K562 (cell line): ENCODE measurements at regions not wholly inside any gene's neighbourhood (a gene's known extent, or its start where the extent isn't known, plus 50 kb on each side); places are given as distances from the start of the nearest gene placed in this dataset.

Experiments used
- PHF21A ChIP-seq: fragments of 450-650 bp; IDR thresholded peaks from 2 replicates; pipeline ENCODE4 v1.6.1; 2017; ENCODE audit warnings: low read depth, borderline replicate concordance
- ZNF518B ChIP-seq: fragments of 250-450 bp; sonication (Bioruptor Pico); IDR thresholded peaks from 2 replicates; pipeline ENCODE4 v1.5.0; 2021; ENCODE audit warnings: mild to moderate bottlenecking, moderate library complexity
- TF ChIP-seq, protein P1 (sequence below): fragments of 450-650 bp; IDR thresholded peaks from 2 replicates; pipeline ENCODE4 v1.6.1; 2016; ENCODE audit warnings: mild to moderate bottlenecking, moderate library complexity
- TF ChIP-seq, protein P2 (sequence below): conservative IDR thresholded peaks from 2 replicates; pipeline ENCODE4 v1.6.1; 2011; ENCODE audit warnings: low read depth, mild to moderate bottlenecking, low read length; ENCODE audit not compliant: control insufficient read depth

GRCh38 chr5:110257971-110258370 is 468.5 kb downstream of the TMEM232 start (continued):
- TF ChIP-seq, protein P1, sequence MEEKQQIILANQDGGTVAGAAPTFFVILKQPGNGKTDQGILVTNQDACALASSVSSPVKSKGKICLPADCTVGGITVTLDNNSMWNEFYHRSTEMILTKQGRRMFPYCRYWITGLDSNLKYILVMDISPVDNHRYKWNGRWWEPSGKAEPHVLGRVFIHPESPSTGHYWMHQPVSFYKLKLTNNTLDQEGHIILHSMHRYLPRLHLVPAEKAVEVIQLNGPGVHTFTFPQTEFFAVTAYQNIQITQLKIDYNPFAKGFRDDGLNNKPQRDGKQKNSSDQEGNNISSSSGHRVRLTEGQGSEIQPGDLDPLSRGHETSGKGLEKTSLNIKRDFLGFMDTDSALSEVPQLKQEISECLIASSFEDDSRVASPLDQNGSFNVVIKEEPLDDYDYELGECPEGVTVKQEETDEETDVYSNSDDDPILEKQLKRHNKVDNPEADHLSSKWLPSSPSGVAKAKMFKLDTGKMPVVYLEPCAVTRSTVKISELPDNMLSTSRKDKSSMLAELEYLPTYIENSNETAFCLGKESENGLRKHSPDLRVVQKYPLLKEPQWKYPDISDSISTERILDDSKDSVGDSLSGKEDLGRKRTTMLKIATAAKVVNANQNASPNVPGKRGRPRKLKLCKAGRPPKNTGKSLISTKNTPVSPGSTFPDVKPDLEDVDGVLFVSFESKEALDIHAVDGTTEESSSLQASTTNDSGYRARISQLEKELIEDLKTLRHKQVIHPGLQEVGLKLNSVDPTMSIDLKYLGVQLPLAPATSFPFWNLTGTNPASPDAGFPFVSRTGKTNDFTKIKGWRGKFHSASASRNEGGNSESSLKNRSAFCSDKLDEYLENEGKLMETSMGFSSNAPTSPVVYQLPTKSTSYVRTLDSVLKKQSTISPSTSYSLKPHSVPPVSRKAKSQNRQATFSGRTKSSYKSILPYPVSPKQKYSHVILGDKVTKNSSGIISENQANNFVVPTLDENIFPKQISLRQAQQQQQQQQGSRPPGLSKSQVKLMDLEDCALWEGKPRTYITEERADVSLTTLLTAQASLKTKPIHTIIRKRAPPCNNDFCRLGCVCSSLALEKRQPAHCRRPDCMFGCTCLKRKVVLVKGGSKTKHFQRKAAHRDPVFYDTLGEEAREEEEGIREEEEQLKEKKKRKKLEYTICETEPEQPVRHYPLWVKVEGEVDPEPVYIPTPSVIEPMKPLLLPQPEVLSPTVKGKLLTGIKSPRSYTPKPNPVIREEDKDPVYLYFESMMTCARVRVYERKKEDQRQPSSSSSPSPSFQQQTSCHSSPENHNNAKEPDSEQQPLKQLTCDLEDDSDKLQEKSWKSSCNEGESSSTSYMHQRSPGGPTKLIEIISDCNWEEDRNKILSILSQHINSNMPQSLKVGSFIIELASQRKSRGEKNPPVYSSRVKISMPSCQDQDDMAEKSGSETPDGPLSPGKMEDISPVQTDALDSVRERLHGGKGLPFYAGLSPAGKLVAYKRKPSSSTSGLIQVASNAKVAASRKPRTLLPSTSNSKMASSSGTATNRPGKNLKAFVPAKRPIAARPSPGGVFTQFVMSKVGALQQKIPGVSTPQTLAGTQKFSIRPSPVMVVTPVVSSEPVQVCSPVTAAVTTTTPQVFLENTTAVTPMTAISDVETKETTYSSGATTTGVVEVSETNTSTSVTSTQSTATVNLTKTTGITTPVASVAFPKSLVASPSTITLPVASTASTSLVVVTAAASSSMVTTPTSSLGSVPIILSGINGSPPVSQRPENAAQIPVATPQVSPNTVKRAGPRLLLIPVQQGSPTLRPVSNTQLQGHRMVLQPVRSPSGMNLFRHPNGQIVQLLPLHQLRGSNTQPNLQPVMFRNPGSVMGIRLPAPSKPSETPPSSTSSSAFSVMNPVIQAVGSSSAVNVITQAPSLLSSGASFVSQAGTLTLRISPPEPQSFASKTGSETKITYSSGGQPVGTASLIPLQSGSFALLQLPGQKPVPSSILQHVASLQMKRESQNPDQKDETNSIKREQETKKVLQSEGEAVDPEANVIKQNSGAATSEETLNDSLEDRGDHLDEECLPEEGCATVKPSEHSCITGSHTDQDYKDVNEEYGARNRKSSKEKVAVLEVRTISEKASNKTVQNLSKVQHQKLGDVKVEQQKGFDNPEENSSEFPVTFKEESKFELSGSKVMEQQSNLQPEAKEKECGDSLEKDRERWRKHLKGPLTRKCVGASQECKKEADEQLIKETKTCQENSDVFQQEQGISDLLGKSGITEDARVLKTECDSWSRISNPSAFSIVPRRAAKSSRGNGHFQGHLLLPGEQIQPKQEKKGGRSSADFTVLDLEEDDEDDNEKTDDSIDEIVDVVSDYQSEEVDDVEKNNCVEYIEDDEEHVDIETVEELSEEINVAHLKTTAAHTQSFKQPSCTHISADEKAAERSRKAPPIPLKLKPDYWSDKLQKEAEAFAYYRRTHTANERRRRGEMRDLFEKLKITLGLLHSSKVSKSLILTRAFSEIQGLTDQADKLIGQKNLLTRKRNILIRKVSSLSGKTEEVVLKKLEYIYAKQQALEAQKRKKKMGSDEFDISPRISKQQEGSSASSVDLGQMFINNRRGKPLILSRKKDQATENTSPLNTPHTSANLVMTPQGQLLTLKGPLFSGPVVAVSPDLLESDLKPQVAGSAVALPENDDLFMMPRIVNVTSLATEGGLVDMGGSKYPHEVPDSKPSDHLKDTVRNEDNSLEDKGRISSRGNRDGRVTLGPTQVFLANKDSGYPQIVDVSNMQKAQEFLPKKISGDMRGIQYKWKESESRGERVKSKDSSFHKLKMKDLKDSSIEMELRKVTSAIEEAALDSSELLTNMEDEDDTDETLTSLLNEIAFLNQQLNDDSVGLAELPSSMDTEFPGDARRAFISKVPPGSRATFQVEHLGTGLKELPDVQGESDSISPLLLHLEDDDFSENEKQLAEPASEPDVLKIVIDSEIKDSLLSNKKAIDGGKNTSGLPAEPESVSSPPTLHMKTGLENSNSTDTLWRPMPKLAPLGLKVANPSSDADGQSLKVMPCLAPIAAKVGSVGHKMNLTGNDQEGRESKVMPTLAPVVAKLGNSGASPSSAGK, result no peak
- no peak for TF ChIP-seq PHF21A
- no peak for TF ChIP-seq ZNF518B
- TF ChIP-seq, protein P2, sequence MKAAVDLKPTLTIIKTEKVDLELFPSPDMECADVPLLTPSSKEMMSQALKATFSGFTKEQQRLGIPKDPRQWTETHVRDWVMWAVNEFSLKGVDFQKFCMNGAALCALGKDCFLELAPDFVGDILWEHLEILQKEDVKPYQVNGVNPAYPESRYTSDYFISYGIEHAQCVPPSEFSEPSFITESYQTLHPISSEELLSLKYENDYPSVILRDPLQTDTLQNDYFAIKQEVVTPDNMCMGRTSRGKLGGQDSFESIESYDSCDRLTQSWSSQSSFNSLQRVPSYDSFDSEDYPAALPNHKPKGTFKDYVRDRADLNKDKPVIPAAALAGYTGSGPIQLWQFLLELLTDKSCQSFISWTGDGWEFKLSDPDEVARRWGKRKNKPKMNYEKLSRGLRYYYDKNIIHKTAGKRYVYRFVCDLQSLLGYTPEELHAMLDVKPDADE, result no peak
